H1 (cell line): ENCODE measurements at regions not wholly inside any gene's neighbourhood (a gene's known extent, or its start where the extent isn't known, plus 50 kb on each side); places are given as distances from the start of the nearest gene placed in this dataset.

Source experiments
- CTCF ChIA-PET: fragments of 300-600 bp; sonication (Branson Sonifier 250); formaldehyde crosslinking; loops from one replicate; lab custom pipeline; 2021; ENCODE audit not compliant: partially characterized antibody; lab: Charles Lee
- POLR2A ChIA-PET: fragments of 300-600 bp; sonication (Branson Sonifier 250); formaldehyde crosslinking; loops from one replicate; lab custom pipeline; 2021; ENCODE audit warnings: inconsistent platforms; ENCODE audit not compliant: partially characterized antibody; lab: Charles Lee
- DNase-seq, 2 experiments: peaks; one replicate each; pipeline versions ENCODE4 v3.0.0 to v3.0.0-alpha.2; 2010 to 2022; ENCODE audit warnings: low spot score in 2 of 2, low read depth in 1 of 2, mixed read lengths in 1 of 2
- FAIRE-seq: peaks from 2 replicates; lab custom pipeline; 2011; peaks lifted over from hg19 to GRCh38; lab: Jason Lieb, UNC
- H2AFZ ChIP-seq: 2 replicates; pipeline ENCODE4 v1.8.1; 2012; ENCODE audit warnings: low read length, inconsistent platforms
- H2AK5ac ChIP-seq: 2 replicates; pipeline ENCODE4 v1.6.1; 2013; ENCODE audit warnings: low read depth, low read length
- H2BK120ac ChIP-seq: replicated peaks from 2 replicates; pipeline ENCODE3; 2013; ENCODE audit warnings: low read depth, low read length, inconsistent platforms
- H2BK12ac ChIP-seq: 2 replicates; pipeline ENCODE4 v1.6.1; 2013; ENCODE audit warnings: low read depth, low read length
- H2BK15ac ChIP-seq: 2 replicates; pipeline ENCODE4 v1.6.1; 2013; ENCODE audit warnings: low read length
- H2BK20ac ChIP-seq: 2 replicates; pipeline ENCODE4 v1.6.1; 2013; ENCODE audit warnings: low read length
- H2BK5ac ChIP-seq: 2 replicates; pipeline ENCODE4 v1.6.1; 2013; ENCODE audit warnings: low read depth, low read length
- H3K14ac ChIP-seq: 2 replicates; pipeline ENCODE4 v1.6.1; 2013; ENCODE audit warnings: inconsistent platforms; ENCODE audit not compliant: insufficient read length
- H3K18ac ChIP-seq: 2 replicates; pipeline ENCODE4 v1.6.1; 2013; ENCODE audit warnings: low read length; ENCODE audit errors: extremely low read depth
- H3K23ac ChIP-seq: 2 replicates; pipeline ENCODE4 v1.6.1; 2013; ENCODE audit warnings: inconsistent platforms; ENCODE audit not compliant: insufficient read length
- H3K23me2 ChIP-seq: 2 replicates; pipeline ENCODE4 v1.6.1; 2013; ENCODE audit warnings: low read depth, low read length
- H3K27ac ChIP-seq: 2 replicates; pipeline ENCODE4 v1.6.1; 2011; ENCODE audit warnings: low read depth, low read length, inconsistent platforms
- H3K27me3 ChIP-seq, 4 experiments: replicated peaks in 1 of 4; 1 replicate in 1 of 4; 2 replicates in 3 of 4; pipeline versions ENCODE4 v1.6.1 to v1.8.1; 2011 to 2013; ENCODE audit warnings: low read length in 3 of 4, mild to moderate bottlenecking in 3 of 4, inconsistent platforms in 2 of 4, mixed read lengths in 2 of 4, moderate library complexity in 1 of 4; ENCODE audit not compliant: control insufficient read depth in 3 of 4, insufficient read depth in 3 of 4; ENCODE audit errors: extremely low read depth in 1 of 4
- H3K36me3 ChIP-seq, 4 experiments: 2 replicates each; pipeline versions ENCODE4 v1.6.1 to v1.8.1; 2011 to 2013; ENCODE audit warnings: mild to moderate bottlenecking in 4 of 4, low read length in 3 of 4, moderate library complexity in 2 of 4, control low read depth in 1 of 4, inconsistent platforms in 1 of 4; ENCODE audit not compliant: insufficient read depth in 4 of 4, control insufficient read depth in 2 of 4
- H3K4ac ChIP-seq: replicated peaks from 2 replicates; pipeline ENCODE3; 2013; ENCODE audit warnings: low read length, low read depth, mixed read lengths, inconsistent platforms; ENCODE audit not compliant: insufficient read length
- H3K4me1 ChIP-seq, 4 experiments: replicated peaks in 1 of 4; 1 replicate in 1 of 4; 2 replicates in 3 of 4; pipeline versions ENCODE4 v1.6.1 to v1.8.1; 2011 to 2013; ENCODE audit warnings: low read length in 3 of 4, inconsistent platforms in 2 of 4, mixed read lengths in 1 of 4; ENCODE audit not compliant: insufficient read depth in 4 of 4, control insufficient read depth in 3 of 4
- H3K4me2 ChIP-seq, 2 experiments: 2 replicates each; pipeline versions ENCODE4 v1.6.1 to v1.8.1; 2011 to 2013; ENCODE audit warnings: low read depth in 2 of 2, low read length in 2 of 2, control low read depth in 1 of 2, inconsistent platforms in 1 of 2, mild to moderate bottlenecking in 1 of 2; ENCODE audit not compliant: insufficient read depth in 1 of 2
- H3K4me3 ChIP-seq, 4 experiments: fragments of 200-600, 300-600 bp in 1 of 4; sonication (generic), shearing (Covaris generic), sonication (Bioruptor Twin) in 1 of 4; 2 replicates each; pipeline versions ENCODE4 v1.5.1 to v1.8.1; 2011 to 2016; ENCODE audit warnings: low read length in 4 of 4, low read depth in 3 of 4, control low read depth in 2 of 4, inconsistent platforms in 2 of 4, mild to moderate bottlenecking in 2 of 4, mixed read lengths in 1 of 4, moderate library complexity in 1 of 4; ENCODE audit not compliant: insufficient read depth in 2 of 4; ENCODE audit errors: extremely low read depth in 1 of 4
- H3K56ac ChIP-seq: replicated peaks from 2 replicates; pipeline ENCODE3; 2013; ENCODE audit warnings: low read depth, mild to moderate bottlenecking, mixed read lengths, low read length, inconsistent platforms; ENCODE audit not compliant: insufficient read length
- H3K79me1 ChIP-seq: 2 replicates; pipeline ENCODE4 v1.6.1; 2013; ENCODE audit warnings: low read depth, low read length, control low read depth
- H3K79me2 ChIP-seq, 2 experiments: 2 replicates each; pipeline versions ENCODE4 v1.6.1 to v1.8.1; 2012 to 2013; ENCODE audit warnings: low read length in 2 of 2, mild to moderate bottlenecking in 2 of 2, inconsistent platforms in 1 of 2; ENCODE audit not compliant: insufficient read depth in 2 of 2, control insufficient read depth in 1 of 2
- H3K9ac ChIP-seq, 4 experiments: replicated peaks in 1 of 4; 1 replicate in 1 of 4; 2 replicates in 3 of 4; pipeline versions ENCODE4 v1.6.1 to v1.8.1; 2011 to 2013; ENCODE audit warnings: low read depth in 3 of 4, low read length in 3 of 4, control low read depth in 2 of 4, mild to moderate bottlenecking in 2 of 4, moderate library complexity in 2 of 4, inconsistent platforms in 1 of 4; ENCODE audit errors: extremely low read depth in 1 of 4
- H3K9me3 ChIP-seq, 2 experiments: 2 replicates each; pipeline versions ENCODE4 v1.6.1 to v1.8.1; 2012 to 2013; ENCODE audit warnings: mild to moderate bottlenecking in 2 of 2, moderate library complexity in 2 of 2, control low read depth in 1 of 2, inconsistent platforms in 1 of 2, low read depth in 1 of 2, low read length in 1 of 2, mixed read lengths in 1 of 2; ENCODE audit not compliant: insufficient read depth in 2 of 2
- H4K20me1 ChIP-seq, 2 experiments: replicated peaks in 1 of 2; 2 replicates each; pipeline versions ENCODE3 to v1.8.1; 2011 to 2013; ENCODE audit warnings: inconsistent platforms in 2 of 2, low read length in 2 of 2, mild to moderate bottlenecking in 1 of 2; ENCODE audit not compliant: insufficient read depth in 2 of 2, control insufficient read depth in 1 of 2
- H4K5ac ChIP-seq: 2 replicates; pipeline ENCODE4 v1.6.1; 2013; ENCODE audit warnings: low read length, low read depth, mixed read lengths, inconsistent platforms; ENCODE audit not compliant: insufficient read length
- H4K8ac ChIP-seq: 2 replicates; pipeline ENCODE4 v1.8.0; 2013; ENCODE audit warnings: mild to moderate bottlenecking, moderate library complexity, low read length, inconsistent platforms; ENCODE audit not compliant: insufficient read depth; ENCODE audit errors: extremely low read depth
- H4K91ac ChIP-seq: replicated peaks from 2 replicates; pipeline ENCODE3; 2013; ENCODE audit warnings: low read length, mixed read lengths, inconsistent platforms; ENCODE audit not compliant: insufficient read length
- BACH1 ChIP-seq: IDR thresholded peaks from 2 replicates; pipeline ENCODE4 v1.6.1; 2012; ENCODE audit warnings: low read length, improper control_type of control experiment
- KDM1A ChIP-seq: fragments of 200-600, 300-600 bp; sonication (generic); IDR thresholded peaks from 2 replicates; pipeline ENCODE4 v1.7.1; 2016; ENCODE audit warnings: mild to moderate bottlenecking, low read length, borderline replicate concordance
- PHF8 ChIP-seq: fragments of 200-600 bp; sonication (generic); conservative IDR thresholded peaks from 2 replicates; pipeline ENCODE4 v1.7.1; 2012; ENCODE audit warnings: low read depth, mild to moderate bottlenecking, inconsistent platforms, low read length, moderate library complexity
- POLR2A ChIP-seq, 2 experiments: IDR thresholded peaks; 1 replicate in 1 of 2; 2 replicates in 1 of 2; pipeline ENCODE4 v1.6.1; 2011; ENCODE audit warnings: low read depth in 2 of 2, low read length in 2 of 2, mild to moderate bottlenecking in 2 of 2; ENCODE audit errors: control extremely low read depth in 1 of 2
- POU5F1 ChIP-seq: IDR thresholded peaks from 2 replicates; pipeline ENCODE4 v1.6.1; 2011; ENCODE audit warnings: low read depth, mild to moderate bottlenecking, low read length, moderate library complexity
- RAD21 ChIP-seq, 2 experiments: IDR thresholded peaks in 1 of 2; conservative IDR thresholded peaks in 1 of 2; 2 replicates each; pipeline ENCODE4 v1.6.1; 2011; ENCODE audit warnings: low read depth in 2 of 2, low read length in 2 of 2, improper control_type of control experiment in 1 of 2, inconsistent platforms in 1 of 2, mild to moderate bottlenecking in 1 of 2, moderate library complexity in 1 of 2
- SP2 ChIP-seq: IDR thresholded peaks from 2 replicates; pipeline ENCODE4 v1.6.1; 2012; ENCODE audit warnings: mild to moderate bottlenecking, low read length, inconsistent platforms
- ZNF274 ChIP-seq: IDR thresholded peaks from 2 replicates; pipeline ENCODE4 v1.7.0; 2012; ENCODE audit warnings: low read length, borderline replicate concordance; ENCODE audit errors: extremely low read depth
- WGBS, 2 experiments: shearing (Covaris generic) in 1 of 2; methylation state at CpG; one replicate each; pipeline versions ENCODE4 v1.1.6 to v1.1.7; 2013 to 2015; ENCODE audit warnings: low lambda C conversion rate in 2 of 2, mixed read lengths in 2 of 2, inconsistent platforms in 1 of 2, low coverage in 1 of 2, missing lambda C conversion rate in 1 of 2; ENCODE audit not compliant: insufficient replicate concordance in 2 of 2, insufficient coverage in 1 of 2, insufficient read length in 1 of 2; ENCODE audit errors: extremely low coverage in 1 of 2, missing lambda C conversion rate in 1 of 2; 5-methylcytosine and 5-hydroxymethylcytosine counted together

- H4K8ac ChIP-seq: no peak overlapping the region
- peaks cover 0 to 5% (median 0%) of the 10 kb centered on the region in 4 experiments; a peak in 2 of 7 replicates for H3K27me3 ChIP-seq
- H3K36me3 ChIP-seq: no peaks in the 10 kb centered on the region; a peak in 1 of 8 replicates
- ChIA-PET POLR2A (interaction anchor here (0.6 kb wide), 2 partner anchors 428 to 487 kb away, joined by 3 read pairs; no protein-coding TSS in a partner anchor), CTCF (interaction anchor here (0.6 to 2.0 kb wide), 6 partner anchors 31 to 288 kb away, joined by 3 to 5 read pairs (median 3); no protein-coding TSS in a partner anchor)
- no peak overlapping the region for H3K4me2 ChIP-seq
- H2BK120ac ChIP-seq: no peak overlapping the region
- WGBS, 2 experiments: 88% methylated on average over 4 of the region's 4 CpGs; no CpG with 5 or more reads in 1 of the 2 experiments
- FAIRE-seq (no peak), DNase-seq (no peak)
- H2AFZ ChIP-seq: no peak overlapping the region
- no peaks in the 10 kb centered on the region for H3K9me3 ChIP-seq
- no peak overlapping the region for H2AK5ac ChIP-seq
- H4K20me1 ChIP-seq: peaks cover 0 to 2% of the 10 kb centered on the region in 2 experiments
- H3K4ac ChIP-seq: no peak overlapping the region
- no peak overlapping the region for H4K91ac ChIP-seq
- no peak overlapping the region for H3K27ac ChIP-seq
- no peaks in the 10 kb centered on the region for H3K79me1 ChIP-seq
- no peak overlapping the region for H3K14ac ChIP-seq
- TF ChIP-seq BACH1 (no peak), PHF8 (no peak), KDM1A (no peak), POLR2A (IDR thresholded peaks at IDR 0.05; ENCODE audit: control extremely low read depth in 1 of 2, low read depth in 2 of 2, low read length in 2 of 2) (no peak), RAD21 (IDR thresholded peaks at IDR 0.05 in 1 of 2, conservative IDR thresholded peaks at IDR 0.05 in 1 of 2; ENCODE audit: low read depth in 2 of 2, low read length in 2 of 2) (no peak), SP2 (no peak), POU5F1 (no peak), ZNF274 (no peak)
- H3K4me3 ChIP-seq: no peak overlapping the region
- H3K4me1 ChIP-seq: peaks cover 10 to 25% (median 19%) of the 10 kb centered on the region in 4 experiments
- H2BK15ac ChIP-seq: no peak overlapping the region
- no peak overlapping the region for H2BK20ac ChIP-seq
- H3K23me2 ChIP-seq: no peaks in the 10 kb centered on the region; the same call in 1 of the 2 replicates
- H4K5ac ChIP-seq: no peak overlapping the region
- H3K18ac ChIP-seq: no peak overlapping the region; the same call in 1 of the 2 replicates
- no peak overlapping the region for H2BK12ac ChIP-seq
- H2BK5ac ChIP-seq: no peak overlapping the region
- no peak overlapping the region for H3K9ac ChIP-seq
- H3K79me2 ChIP-seq: no peaks in the 10 kb centered on the region
- H3K23ac ChIP-seq: no peak overlapping the region
- no peak overlapping the region for H3K56ac ChIP-seq
These were observed 153.6 kb upstream of the ZMIZ1 start for GRCh38 chr10:78915190-78915518.
